AG09309 (cell line): ENCODE measurements at regions not wholly inside any gene's neighbourhood (a gene's known extent, or its start where the extent isn't known, plus 50 kb on each side); places are given as distances from the start of the nearest gene placed in this dataset.
"Not testable (repeated sequence)": the region's sequence is repeated elsewhere in the genome, so short reads cannot be mapped to it uniquely, and the experiment has no call there.

Experiments used
- DNase-seq: peaks from one replicate; pipeline ENCODE4 v3.0.0-alpha.2; 2010; ENCODE audit warnings: low read depth
- H3K4me3 ChIP-seq: 2 replicates; pipeline ENCODE4 v1.5.1; 2011; ENCODE audit warnings: mild to moderate bottlenecking, low read depth, low read length, moderate library complexity; ENCODE audit not compliant: control insufficient read depth
- CTCF ChIP-seq: IDR thresholded peaks from 2 replicates; pipeline ENCODE4 v1.5.1; 2011; ENCODE audit warnings: mild to moderate bottlenecking, low read depth, low read length, inconsistent platforms; ENCODE audit not compliant: insufficient read depth, control insufficient read depth; ENCODE audit errors: missing control alignments

- TF ChIP-seq CTCF, result no peak
- no peak for DNase-seq
- H3K4me3 ChIP-seq, result no peak overlapping the region
Observed at GRCh38 chr13:22960827-22961226, 220.0 kb upstream of the SGCG start.

- not testable (repeated sequence) for DNase-seq, H3K4me3 ChIP-seq
Observed at GRCh38 chr13:22961342-22961741, 219.4 kb upstream of the SGCG start.

DNA sequence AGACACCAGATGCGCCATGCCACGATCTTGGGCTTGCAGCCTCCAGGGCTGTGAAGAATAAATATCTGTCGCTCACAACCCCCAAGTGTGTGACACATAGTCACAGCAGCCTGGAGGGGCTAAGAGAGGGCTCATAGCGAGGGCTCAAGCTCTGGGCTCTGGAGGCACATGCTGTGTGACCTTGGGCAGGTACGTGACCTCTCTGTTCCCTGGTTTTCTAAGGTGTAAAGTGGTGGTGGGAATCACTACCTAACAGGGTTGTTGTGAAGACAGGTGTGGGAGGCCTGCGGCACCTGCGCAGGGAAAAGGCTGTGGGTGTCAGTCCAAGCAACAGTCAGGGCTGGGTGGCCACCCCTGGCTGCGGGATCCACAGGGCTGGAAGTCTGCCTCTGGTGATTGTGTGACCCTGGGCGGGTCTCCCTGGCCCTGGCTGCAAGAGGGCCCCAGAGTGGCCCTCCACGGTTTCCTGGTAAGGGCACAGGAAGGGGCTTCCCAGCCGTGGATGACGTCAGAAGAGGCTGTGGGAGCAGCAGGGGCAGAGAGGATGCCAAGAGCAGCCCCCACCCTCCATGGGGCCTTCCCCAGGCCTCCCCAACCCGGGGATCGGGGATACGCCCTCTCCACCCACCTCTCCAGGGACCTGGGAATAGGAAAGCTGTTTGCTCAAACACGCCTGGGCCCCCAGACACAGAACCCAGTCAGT lies 218.8 kb upstream of the SGCG start:
- H3K4me3 ChIP-seq, result no peak overlapping the region
- no peak for DNase-seq
- TF ChIP-seq CTCF, result no peak

DNA sequence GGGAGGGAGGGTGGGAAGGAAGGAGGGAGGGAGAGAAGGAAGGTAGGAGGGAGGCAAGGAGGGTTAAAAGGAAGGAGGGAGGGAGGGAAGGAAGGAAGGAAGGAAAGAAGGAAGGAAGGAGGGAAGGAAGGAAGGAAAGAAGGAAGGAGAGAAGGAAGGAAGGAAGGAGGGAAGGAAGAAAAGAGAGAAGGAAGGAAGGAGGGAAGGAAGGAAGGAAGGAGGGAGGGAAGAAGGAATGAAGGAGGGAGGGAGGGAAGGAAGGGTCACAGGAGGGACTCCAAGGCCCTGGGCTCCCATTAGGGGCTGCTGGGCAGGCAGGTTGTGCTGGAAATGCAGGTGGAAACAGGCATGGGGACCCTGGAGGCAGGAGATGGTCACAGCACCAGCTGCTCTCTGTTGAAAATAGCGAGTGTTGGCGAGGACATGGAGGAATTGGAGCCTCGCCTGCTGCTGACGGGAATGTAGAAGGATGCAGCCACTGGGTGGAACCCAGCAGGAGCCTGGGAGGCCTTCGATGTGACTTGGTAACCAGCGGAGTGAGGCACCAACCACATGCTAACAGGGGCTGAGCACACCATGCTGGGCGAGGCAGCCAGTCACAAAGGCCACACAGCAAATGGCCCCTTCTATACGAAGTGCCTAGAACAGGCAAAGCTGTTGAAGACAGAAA lies 217.3 kb upstream of the SGCG start:
- DNase-seq, result not testable (repeated sequence)

GRCh38 chr13:22964245-22964966 lies 216.4 kb upstream of the SGCG start:
- no peak overlapping the region for H3K4me3 ChIP-seq
- TF ChIP-seq CTCF, result no peak
- DNase-seq, result no peak

More for the DNA sequence above, 217.3 kb upstream of the SGCG start:
- H3K4me3 ChIP-seq, result not testable (repeated sequence)

GRCh38 chr13:22965011-22965857 lies 215.5 kb upstream of the SGCG start:
- H3K4me3 ChIP-seq, DNase-seq: not testable (repeated sequence)

DNA sequence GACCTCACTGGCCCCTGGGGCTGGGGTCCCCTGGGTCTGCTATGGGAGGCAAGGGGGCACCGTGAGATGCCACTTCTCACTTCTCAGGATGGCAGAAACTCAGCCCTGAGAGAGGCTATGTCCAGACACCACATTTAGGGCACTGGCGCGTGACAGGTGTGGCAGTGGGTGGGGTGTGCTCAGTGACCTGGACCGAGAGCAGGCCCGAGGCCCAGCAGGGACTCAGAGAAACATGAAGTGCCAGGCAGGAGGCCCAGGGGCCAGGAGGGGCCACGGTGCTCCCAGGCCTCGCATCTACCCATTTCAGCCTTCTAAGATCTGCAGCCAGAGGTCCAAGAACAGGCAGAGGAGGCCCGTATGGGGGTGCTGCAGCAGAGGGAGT lies 214.9 kb upstream of the SGCG start:
- DNase-seq, H3K4me3 ChIP-seq: not testable (repeated sequence)

- DNase-seq, H3K4me3 ChIP-seq: not testable (repeated sequence)
Observed at GRCh38 chr13:22966753-22967152, 214.0 kb upstream of the SGCG start.

- no peak for TF ChIP-seq CTCF
- H3K4me3 ChIP-seq, result no peak overlapping the region
- no peak for DNase-seq
Observed at GRCh38 chr13:22967669-22968068, 213.1 kb upstream of the SGCG start.
